ENCODE measurements at regions not wholly inside any gene's neighbourhood (a gene's known extent, or its start where the extent isn't known, plus 50 kb on each side); places are given as distances from the start of the nearest gene placed in this dataset.

GRCh38 chr10:100653957-100654781, 91.2 kb upstream of the PAX2 start:
- TF ChIP-seq, protein P1, sequence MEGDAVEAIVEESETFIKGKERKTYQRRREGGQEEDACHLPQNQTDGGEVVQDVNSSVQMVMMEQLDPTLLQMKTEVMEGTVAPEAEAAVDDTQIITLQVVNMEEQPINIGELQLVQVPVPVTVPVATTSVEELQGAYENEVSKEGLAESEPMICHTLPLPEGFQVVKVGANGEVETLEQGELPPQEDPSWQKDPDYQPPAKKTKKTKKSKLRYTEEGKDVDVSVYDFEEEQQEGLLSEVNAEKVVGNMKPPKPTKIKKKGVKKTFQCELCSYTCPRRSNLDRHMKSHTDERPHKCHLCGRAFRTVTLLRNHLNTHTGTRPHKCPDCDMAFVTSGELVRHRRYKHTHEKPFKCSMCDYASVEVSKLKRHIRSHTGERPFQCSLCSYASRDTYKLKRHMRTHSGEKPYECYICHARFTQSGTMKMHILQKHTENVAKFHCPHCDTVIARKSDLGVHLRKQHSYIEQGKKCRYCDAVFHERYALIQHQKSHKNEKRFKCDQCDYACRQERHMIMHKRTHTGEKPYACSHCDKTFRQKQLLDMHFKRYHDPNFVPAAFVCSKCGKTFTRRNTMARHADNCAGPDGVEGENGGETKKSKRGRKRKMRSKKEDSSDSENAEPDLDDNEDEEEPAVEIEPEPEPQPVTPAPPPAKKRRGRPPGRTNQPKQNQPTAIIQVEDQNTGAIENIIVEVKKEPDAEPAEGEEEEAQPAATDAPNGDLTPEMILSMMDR (IDR thresholded peaks at IDR 0.05) = no peak
- TF ChIP-seq POLR2A (IDR thresholded peaks at IDR 0.05) (no peak), POLR2AphosphoS5 (IDR thresholded peaks at IDR 0.05) (no peak)
